HG02981 (cell line): ENCODE measurements at regions not wholly inside any gene's neighbourhood (a gene's known extent, or its start where the extent isn't known, plus 50 kb on each side); places are given as distances from the start of the nearest gene placed in this dataset.
A peak's percentile ranks its signal among the peaks of the same experiment; 100 is the strongest.

ENCODE experiments used
- ATAC-seq: cut with Tn5 transposase; IDR thresholded peaks from one replicate; pipeline ENCODE4 v1.9.1; 2021; ENCODE audit warnings: mild to moderate bottlenecking, moderate library complexity; ENCODE audit not compliant: unreplicated experiment

DNA sequence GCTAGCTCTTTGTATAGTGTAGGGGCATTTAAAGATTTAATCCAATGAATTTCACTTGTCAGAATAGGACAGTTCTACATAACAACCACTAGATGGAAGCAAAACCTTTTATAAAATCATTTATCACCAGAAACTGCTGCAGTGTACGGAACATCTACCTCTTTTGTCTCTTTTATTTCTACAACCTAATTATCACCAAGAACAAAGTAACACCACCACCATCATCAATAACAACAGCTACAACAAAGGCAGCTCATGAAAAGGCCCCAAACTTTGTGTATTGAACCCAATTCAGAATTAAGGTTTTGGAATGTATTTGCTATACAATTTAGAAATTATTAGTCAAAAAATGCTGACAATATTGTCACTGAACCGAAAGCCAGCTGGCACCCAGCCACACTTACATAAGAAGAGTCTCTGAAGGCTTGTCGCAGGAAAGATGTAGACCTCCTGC lies 260.9 kb upstream of the RPS6KA3 start:
- ATAC-seq = no peak

DNA sequence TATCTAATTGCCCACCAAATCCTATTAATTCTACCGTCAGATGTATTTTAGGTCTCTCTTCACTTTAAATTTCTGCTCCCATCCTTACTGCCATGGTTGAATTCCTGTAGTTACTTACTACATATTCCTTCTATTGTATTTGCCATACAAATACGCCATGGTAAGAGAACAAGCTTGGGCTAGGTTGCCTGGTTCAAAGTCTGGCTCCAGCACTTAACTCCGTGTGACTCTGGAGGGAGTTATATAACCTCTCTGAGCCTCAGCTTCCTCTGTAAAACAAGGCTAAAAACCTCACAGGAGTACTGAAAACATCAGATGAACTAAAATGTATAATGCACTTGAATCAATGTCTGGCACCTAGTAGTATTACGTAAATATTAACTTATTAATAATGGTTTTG lies 260.3 kb upstream of the RPS6KA3 start:
- ATAC-seq = no peak

- ATAC-seq = no peak
These were observed 257.1 kb upstream of the RPS6KA3 start for GRCh38 chrX:20523626-20524312.

- ATAC-seq = no peak
These were observed 255.7 kb upstream of the RPS6KA3 start for GRCh38 chrX:20522420-20522819.

DNA sequence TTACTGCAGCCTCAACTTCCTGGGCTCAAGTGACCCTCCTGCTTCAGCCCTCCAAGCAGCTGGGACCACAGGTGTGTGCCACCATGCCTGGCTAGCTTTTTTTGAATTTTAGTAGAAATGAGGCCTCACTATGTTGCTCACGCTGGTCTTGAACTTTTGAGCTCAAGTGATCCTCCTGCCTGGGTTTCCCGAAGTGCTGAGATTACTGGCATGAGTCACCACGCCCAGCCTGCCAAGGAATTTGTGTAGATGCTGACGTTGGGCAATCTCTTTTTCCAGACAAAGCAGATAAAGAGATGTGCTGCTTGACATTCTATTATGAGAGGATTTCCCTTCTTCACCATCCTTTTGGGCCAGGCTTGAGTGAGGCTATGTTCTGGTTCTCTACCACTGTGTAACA lies 254.5 kb upstream of the RPS6KA3 start:
- no peak for ATAC-seq

DNA sequence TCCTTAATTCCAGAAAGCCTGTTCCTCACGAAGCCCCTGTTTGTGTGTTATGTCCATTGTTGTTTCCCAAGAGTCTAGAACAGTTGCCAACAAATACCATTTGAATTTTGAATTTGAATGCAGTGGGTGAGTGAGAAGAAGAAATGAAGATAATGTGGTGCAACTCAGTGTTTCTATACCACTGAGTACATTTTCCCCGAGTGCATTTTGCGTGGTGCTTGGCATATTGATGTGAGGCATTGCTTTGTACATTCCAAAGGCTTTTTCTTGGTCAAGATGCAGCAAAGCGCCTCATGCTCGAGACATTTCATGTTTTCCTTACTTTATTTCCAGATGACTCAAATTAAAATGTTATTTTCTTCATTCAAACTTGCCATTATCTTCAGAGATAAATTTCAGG lies 253.1 kb upstream of the RPS6KA3 start:
- ATAC-seq = no peak

- no peak for ATAC-seq
These were observed 252.4 kb upstream of the RPS6KA3 start for GRCh38 chrX:20519146-20519545.

GRCh38 chrX:20517565-20517964 lies 250.9 kb upstream of the RPS6KA3 start:
- no peak for ATAC-seq

DNA sequence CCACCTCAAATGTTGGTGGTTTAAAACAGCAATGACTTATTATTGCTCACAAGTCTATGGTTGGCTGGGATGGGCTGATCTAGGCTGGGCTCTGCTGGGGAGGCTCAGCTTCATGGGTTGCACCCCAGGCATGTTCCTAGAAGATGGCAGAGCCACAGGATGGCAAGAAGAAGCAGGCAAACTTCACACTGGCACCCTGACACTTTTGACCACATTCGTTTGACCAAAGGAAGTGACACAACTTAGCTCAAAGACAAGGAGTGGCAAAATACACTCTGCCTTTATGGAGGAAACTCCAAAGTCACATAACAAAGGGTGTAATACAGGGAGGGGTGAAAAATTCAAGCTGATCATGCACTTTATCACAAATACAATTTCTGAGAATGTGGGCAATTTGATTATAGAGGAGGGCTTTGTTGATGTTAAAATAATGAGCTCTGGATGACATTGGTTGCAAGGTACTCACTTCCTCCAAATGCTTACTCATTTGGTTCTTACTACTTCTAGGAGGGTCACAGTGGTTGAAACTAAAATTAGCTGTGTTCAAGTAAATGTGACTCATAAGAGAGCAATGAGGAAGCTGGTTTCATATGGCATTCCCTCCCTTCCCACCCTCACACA lies 249.2 kb upstream of the RPS6KA3 start:
- peak; percentile 98 for ATAC-seq

DNA sequence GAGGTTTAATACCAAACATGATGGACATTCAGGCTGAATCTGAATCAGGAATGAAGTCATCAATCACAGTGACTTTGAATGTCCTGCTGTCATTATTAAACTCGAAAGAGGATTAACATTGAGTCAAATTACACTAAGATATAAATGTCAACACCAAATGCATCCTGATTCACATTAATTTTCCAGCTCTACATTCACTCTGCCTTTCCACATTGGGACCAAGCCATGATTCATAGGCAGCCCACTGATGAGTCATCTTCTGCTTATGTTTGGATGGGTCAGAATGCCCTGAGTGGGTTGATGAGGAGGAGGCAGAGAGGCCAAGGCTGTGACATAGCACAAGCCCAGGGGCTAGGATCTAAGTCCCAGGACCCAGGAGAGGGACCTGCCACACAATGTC lies 247.6 kb upstream of the RPS6KA3 start:
- no peak for ATAC-seq

GRCh38 chrX:20513185-20513584 lies 246.5 kb upstream of the RPS6KA3 start:
- ATAC-seq = no peak

- ATAC-seq = no peak
These were observed 245.1 kb upstream of the RPS6KA3 start for GRCh38 chrX:20511792-20512191.

DNA sequence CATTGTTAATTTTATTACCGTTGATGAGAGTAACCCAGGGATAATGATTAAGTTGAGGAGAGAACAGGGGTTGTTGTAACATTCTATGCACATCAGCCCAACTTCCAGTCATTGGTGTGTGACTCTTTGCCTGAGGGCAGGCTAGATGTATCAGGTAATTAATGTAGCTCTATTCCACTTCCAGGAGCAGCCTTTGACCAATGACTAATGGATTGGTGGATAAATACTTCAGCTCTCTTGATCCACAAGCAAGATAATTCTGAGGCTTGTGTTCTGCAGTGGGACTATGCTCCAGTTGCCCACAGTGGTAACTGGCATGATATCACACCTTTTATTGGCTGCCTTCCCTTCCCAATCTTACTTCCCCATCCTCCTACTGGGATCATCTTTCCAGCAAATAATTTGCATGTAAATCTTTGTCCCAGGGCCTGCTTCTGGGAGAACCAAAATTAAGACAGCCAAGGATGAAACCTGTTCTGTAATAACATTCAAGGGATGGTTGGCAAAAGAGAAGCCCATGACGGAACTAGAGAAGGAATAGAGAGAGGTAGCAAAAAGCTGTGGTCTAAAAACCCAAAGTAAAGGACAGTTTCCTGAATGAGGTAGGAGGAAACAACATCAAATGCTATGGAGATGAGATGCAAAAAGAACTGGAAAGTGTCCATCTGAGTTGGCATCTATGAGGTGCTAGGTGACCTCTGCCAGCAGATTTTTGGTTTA lies 241.4 kb upstream of the RPS6KA3 start:
- no peak for ATAC-seq

DNA sequence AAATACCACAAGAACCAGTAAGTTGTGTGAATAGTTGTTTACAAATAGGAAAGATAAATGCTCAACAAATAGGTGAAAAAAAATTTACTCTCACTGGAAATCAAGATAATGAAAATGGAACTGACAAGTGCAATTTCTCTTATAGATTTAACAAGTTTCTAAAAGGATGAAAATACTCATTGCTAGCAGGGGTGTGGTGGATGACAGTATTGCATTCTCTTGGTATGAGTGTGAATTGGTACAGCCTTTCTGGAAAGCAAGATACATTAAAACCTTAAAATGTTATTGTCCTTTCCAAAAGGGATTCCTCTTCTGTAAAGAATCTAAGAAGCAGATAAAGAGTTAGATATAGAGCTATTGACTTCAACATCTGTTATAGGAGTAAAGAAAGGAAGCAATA lies 240.0 kb upstream of the RPS6KA3 start:
- no peak for ATAC-seq

GRCh38 chrX:20500949-20501348 lies 234.2 kb upstream of the RPS6KA3 start:
- ATAC-seq = no peak

- peak; percentile 76 for ATAC-seq
These were observed 233.6 kb upstream of the RPS6KA3 start for GRCh38 chrX:20500171-20500865.

DNA sequence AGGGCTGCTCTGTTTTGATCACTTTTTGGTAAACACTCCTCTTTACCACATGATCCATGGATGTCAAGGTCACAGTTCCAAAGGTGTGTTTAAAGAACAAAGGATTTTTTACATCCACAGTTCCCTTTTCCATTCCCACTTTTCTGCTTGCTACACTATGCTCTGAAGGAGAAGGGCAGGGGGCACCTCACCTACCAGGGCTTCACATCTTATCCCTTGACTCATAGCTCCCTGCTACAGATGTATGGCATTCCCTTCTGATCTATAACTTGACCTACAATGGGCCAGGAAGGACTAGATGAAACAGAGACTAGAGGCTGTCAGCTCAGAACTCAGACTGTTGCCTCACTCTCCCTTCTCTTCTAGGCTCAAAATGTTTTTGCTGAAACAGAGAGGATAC lies 233.1 kb upstream of the RPS6KA3 start:
- ATAC-seq = peak; percentile 24

GRCh38 chrX:20498851-20499635 lies 232.3 kb upstream of the RPS6KA3 start:
- no peak for ATAC-seq

GRCh38 chrX:20495575-20495974 lies 228.9 kb upstream of the RPS6KA3 start:
- no peak for ATAC-seq

DNA sequence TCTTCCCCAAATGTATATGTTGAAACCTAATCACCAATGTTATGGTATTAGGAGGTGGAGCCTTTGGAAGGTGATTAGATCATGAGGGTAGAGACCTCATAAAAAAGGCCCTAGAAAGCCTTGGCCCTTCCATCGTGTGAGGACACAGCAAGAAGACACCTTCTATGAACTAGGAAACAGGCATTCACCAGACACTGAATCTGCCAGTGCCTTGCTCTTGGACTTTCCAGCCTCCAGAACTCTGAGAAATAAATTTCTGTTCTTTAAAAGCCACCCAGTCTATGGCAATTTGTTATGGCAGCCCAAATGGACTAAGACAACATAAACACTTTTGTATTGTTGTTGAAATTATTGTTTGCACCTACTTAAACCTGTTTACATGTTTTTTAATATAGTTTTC lies 221.8 kb upstream of the RPS6KA3 start:
- ATAC-seq = no peak

GRCh38 chrX:20487227-20487626 lies 220.5 kb upstream of the RPS6KA3 start:
- no peak for ATAC-seq
